HEK293 (cell line): ENCODE measurements at regions not wholly inside any gene's neighbourhood (a gene's known extent, or its start where the extent isn't known, plus 50 kb on each side); places are given as distances from the start of the nearest gene placed in this dataset.

Experiments
- CTCF ChIP-seq: fragments of 450-650 bp; formaldehyde crosslinking; IDR thresholded peaks from 2 replicates; pipeline ENCODE4 v1.5.1; 2016; ENCODE audit warnings: missing biosample characterization, missing genetic modification characterization
- YY1 ChIP-seq: fragments of 450-650 bp; formaldehyde crosslinking; IDR thresholded peaks from 2 replicates; pipeline ENCODE4 v1.5.1; 2018; ENCODE audit warnings: missing biosample characterization, missing genetic modification characterization
- ZFHX2 ChIP-seq: fragments of 450-650 bp; formaldehyde crosslinking; conservative IDR thresholded peaks from 2 replicates; pipeline ENCODE4 v1.5.1; 2016; ENCODE audit warnings: missing biosample characterization, missing genetic modification characterization
- ZNF248 ChIP-seq: fragments of 450-650 bp; formaldehyde crosslinking; IDR thresholded peaks from 2 replicates; pipeline ENCODE4 v1.5.1; 2017; ENCODE audit warnings: missing biosample characterization, missing genetic modification characterization
- ZNF677 ChIP-seq: fragments of 450-650 bp; IDR thresholded peaks from 2 replicates; pipeline ENCODE4 v1.5.0; 2018; ENCODE audit warnings: missing biosample characterization, mild to moderate bottlenecking, missing genetic modification characterization, moderate library complexity
- ZXDB ChIP-seq: fragments of 450-650 bp; formaldehyde crosslinking; IDR thresholded peaks from 2 replicates; pipeline ENCODE4 v1.5.1; 2016; ENCODE audit warnings: missing biosample characterization, missing genetic modification characterization
- TF ChIP-seq, protein P1 (sequence below): fragments of 450-650 bp; formaldehyde crosslinking; IDR thresholded peaks from 2 replicates; pipeline ENCODE4 v1.5.1; 2016; ENCODE audit warnings: missing biosample characterization, missing genetic modification characterization, borderline replicate concordance
- TF ChIP-seq, protein P2 (sequence below): fragments of 450-650 bp; formaldehyde crosslinking; IDR thresholded peaks from 2 replicates; pipeline ENCODE4 v1.5.1; 2017; ENCODE audit warnings: missing biosample characterization, missing genetic modification characterization
- TF ChIP-seq, protein P3 (sequence below): fragments of 450-650 bp; formaldehyde crosslinking; IDR thresholded peaks from 2 replicates; pipeline ENCODE4 v1.5.1; 2016; ENCODE audit warnings: missing biosample characterization, missing genetic modification characterization

- TF ChIP-seq, protein P1, sequence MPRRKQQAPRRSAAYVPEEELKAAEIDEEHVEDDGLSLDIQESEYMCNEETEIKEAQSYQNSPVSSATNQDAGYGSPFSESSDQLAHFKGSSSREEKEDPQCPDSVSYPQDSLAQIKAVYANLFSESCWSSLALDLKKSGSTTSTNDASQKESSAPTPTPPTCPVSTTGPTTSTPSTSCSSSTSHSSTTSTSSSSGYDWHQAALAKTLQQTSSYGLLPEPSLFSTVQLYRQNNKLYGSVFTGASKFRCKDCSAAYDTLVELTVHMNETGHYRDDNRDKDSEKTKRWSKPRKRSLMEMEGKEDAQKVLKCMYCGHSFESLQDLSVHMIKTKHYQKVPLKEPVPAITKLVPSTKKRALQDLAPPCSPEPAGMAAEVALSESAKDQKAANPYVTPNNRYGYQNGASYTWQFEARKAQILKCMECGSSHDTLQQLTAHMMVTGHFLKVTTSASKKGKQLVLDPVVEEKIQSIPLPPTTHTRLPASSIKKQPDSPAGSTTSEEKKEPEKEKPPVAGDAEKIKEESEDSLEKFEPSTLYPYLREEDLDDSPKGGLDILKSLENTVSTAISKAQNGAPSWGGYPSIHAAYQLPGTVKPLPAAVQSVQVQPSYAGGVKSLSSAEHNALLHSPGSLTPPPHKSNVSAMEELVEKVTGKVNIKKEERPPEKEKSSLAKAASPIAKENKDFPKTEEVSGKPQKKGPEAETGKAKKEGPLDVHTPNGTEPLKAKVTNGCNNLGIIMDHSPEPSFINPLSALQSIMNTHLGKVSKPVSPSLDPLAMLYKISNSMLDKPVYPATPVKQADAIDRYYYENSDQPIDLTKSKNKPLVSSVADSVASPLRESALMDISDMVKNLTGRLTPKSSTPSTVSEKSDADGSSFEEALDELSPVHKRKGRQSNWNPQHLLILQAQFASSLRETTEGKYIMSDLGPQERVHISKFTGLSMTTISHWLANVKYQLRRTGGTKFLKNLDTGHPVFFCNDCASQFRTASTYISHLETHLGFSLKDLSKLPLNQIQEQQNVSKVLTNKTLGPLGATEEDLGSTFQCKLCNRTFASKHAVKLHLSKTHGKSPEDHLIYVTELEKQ (tag by site-specific recombination) = no peak
- TF ChIP-seq, protein P2, sequence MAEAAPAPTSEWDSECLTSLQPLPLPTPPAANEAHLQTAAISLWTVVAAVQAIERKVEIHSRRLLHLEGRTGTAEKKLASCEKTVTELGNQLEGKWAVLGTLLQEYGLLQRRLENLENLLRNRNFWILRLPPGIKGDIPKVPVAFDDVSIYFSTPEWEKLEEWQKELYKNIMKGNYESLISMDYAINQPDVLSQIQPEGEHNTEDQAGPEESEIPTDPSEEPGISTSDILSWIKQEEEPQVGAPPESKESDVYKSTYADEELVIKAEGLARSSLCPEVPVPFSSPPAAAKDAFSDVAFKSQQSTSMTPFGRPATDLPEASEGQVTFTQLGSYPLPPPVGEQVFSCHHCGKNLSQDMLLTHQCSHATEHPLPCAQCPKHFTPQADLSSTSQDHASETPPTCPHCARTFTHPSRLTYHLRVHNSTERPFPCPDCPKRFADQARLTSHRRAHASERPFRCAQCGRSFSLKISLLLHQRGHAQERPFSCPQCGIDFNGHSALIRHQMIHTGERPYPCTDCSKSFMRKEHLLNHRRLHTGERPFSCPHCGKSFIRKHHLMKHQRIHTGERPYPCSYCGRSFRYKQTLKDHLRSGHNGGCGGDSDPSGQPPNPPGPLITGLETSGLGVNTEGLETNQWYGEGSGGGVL (tag by site-specific recombination) = no peak
- TF ChIP-seq ZFHX2 (tag by site-specific recombination) (no peak), YY1 (tag by site-specific recombination) (no peak), ZNF677 (no peak), ZNF248 (tag by site-specific recombination) (no peak), ZXDB (tag by site-specific recombination) (no peak), CTCF (no peak)
- TF ChIP-seq, protein P3, sequence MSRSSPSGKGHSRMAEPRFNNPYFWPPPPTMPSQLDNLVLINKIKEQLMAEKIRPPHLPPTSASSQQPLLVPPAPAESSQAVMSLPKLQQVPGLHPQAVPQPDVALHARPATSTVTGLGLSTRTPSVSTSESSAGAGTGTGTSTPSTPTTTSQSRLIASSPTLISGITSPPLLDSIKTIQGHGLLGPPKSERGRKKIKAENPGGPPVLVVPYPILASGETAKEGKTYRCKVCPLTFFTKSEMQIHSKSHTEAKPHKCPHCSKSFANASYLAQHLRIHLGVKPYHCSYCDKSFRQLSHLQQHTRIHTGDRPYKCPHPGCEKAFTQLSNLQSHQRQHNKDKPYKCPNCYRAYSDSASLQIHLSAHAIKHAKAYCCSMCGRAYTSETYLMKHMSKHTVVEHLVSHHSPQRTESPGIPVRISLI = no peak
These were observed 248.0 kb downstream of the S1PR1 start for GRCh38 chr1:101484689-101485338.
